Upper lobe of left lung (tissue), 4 donors: ENCODE measurements at regions not wholly inside any gene's neighbourhood (a gene's known extent, or its start where the extent isn't known, plus 50 kb on each side); places are given as distances from the start of the nearest gene placed in this dataset.

Experiments used
- CTCF ChIP-seq, 6 experiments: fragments of 450-650 bp in 4 of 6; fragments of 200-600 bp in 2 of 6; sonication (generic) in 2 of 6; IDR thresholded peaks; one replicate each; pipeline ENCODE4 v1.5.1; 2016 to 2019; ENCODE audit warnings: antibody characterized with exemption in 6 of 6
- EP300 ChIP-seq, 4 donors: sonication (generic); formaldehyde crosslinking; IDR thresholded peaks; one replicate each; pipeline ENCODE4 v1.5.1; 2017; ENCODE audit warnings: antibody characterized with exemption in 4 of 4, control low read depth in 2 of 4
- POLR2A ChIP-seq, 4 donors: fragments of 450-650 bp; IDR thresholded peaks; one replicate each; pipeline ENCODE4 v1.5.1; 2016 to 2017; ENCODE audit warnings: antibody characterized with exemption in 4 of 4, mild to moderate bottlenecking in 2 of 4
- POLR2AphosphoS5 ChIP-seq, 2 donors: sonication (generic); formaldehyde crosslinking; IDR thresholded peaks; one replicate each; pipeline ENCODE4 v1.5.1; 2017; ENCODE audit warnings: antibody characterized with exemption in 2 of 2

- TF ChIP-seq CTCF (IDR thresholded peaks at IDR 0.05) (peak; percentile 97 to 99 (median 98)), POLR2A (IDR thresholded peaks at IDR 0.05) (no peak), POLR2AphosphoS5 (IDR thresholded peaks at IDR 0.05) (peak; percentile 38 to 46), EP300 (IDR thresholded peaks at IDR 0.05) (peak in 1 of 4 donors; percentile 1)
Observed at GRCh38 chr2:47272031-47272864, 95.9 kb upstream of the CALM2 start.
